CD4-positive, alpha-beta T cell treated with Interleukin-21 for 1 hour (primary cell): ENCODE measurements at regions not wholly inside any gene's neighbourhood (a gene's known extent, or its start where the extent isn't known, plus 50 kb on each side); places are given as distances from the start of the nearest gene placed in this dataset.
A peak's percentile ranks its signal among the peaks of the same experiment; 100 is the strongest.
"Not testable (repeated sequence)": the region's sequence is repeated elsewhere in the genome, so short reads cannot be mapped to it uniquely, and the experiment has no call there.

ENCODE experiments used
- DNase-seq: peaks from one replicate; pipeline ENCODE4 v3.0.0-alpha.2; 2020

GRCh38 chr7:51467384-51468017 lies 150.9 kb upstream of the COBL start:
- peak; percentile 11 for DNase-seq

DNA sequence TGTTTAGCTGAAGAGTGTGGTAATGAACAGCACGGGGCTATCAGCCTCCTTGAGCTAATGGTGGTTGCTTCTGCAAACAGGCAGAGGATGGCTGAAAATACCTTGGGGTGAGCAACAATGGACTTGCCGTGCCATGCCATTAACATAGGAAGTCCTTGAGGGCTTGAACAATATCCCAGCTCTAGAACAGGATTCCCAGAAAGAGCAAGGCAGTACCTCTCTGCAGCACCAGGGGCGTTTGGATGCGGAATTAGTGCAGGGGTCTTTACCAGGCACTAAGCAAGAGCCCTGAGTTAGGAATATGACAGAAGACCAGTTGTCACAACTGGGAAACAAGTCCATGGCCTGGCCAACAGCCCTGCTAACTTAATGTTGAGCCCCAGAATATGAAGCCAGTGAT lies 143.2 kb upstream of the COBL start:
- no peak for DNase-seq

DNA sequence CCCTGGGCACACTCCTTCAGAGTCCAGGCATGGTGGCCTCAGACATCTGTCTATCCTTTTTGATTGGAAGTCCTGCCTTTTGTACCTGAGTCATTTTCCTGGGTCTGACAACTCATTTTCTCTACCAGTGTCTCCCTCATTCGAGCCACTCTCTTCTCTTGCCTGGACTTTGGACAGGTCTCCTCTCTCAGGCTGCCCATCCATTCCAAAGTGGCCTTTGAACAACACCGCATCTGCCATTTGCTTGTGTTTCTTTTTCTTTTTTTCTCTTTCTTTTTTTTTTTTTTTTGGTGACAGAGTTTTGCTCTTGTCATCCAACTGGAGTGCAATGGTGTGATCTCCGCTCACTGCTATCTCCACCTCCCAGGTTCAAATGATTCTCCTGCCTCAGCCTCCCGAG lies 142.1 kb upstream of the COBL start:
- no peak for DNase-seq

- no peak for DNase-seq
These were observed 140.5 kb upstream of the COBL start for GRCh38 chr7:51457079-51457478.

GRCh38 chr7:51456431-51457060 lies 139.9 kb upstream of the COBL start:
- no peak for DNase-seq

DNA sequence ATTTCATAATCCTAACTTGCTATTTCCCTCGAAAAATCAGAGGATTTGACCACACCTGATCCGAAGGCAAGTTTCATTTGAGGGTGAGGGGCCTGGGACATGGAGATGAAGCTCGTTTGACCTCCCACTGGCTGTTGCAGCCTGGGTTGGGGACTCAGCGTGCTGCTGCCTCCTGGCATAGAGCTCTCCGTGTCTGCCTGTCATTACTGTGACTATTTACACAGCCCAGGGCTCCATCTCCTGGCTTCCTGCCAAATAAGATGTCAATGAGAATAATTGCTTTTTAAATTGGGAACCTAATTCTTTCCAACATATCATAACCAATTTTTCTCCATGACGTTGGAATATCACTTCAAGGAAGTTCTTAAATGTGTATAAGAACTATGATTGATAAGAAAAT lies 139.3 kb upstream of the COBL start:
- no peak for DNase-seq

GRCh38 chr7:51455513-51455912 lies 138.9 kb upstream of the COBL start:
- no peak for DNase-seq

DNA sequence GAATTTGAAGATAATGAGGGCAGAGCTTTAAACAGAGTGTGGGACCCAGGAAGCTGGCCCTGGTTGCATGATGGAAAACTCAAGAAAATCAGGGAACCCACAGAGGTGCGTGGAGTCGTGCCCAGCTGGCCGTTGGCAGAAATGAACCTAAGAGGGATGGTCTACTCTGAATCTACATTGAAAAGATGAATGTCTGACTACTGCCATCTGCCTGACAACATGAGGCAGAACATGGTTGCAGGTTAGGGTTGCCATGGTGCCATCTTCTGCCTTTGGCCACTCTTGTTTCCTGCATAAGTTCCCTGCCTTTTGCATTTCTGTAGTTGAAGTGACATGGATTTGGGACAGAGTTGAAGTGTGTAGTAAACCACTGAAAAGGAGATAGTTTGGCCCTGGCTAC lies 138.5 kb upstream of the COBL start:
- DNase-seq = no peak

GRCh38 chr7:51452694-51453093 lies 136.1 kb upstream of the COBL start:
- DNase-seq = no peak

DNA sequence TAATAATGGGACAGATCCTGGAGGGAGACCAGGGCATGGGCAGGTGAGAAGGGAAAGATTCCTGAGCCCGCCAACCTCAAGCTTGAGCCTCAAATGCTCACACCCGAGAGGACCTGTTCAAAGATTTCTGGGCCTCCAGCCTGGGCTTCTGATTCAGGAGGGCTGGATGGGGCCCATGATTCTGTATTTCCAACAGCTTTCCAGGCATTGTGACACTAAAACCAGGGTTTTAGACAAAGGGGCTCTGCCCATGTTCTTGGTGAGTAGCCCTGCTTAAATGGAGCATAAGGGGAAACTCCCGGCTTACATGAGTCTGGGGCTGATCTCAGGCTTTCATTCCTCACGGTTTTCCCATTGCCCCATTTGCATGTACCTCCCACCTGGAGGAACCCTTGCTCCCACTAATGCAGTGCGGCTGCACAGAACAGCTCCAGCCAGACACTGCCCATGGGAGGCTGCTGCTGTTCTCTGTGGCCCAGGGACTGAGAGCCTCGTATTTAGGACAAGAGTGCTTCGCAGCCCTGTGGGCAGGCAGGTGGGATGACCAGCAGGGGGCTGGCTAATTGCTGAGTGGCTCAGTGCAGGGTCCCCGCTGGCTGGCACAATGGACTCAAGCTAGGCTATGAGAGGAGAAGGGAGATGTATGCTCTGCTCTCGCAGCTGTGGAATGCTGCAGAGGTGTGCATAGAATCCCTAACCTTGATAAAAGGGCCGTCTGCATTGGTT lies 135.3 kb upstream of the COBL start:
- DNase-seq = no peak

DNA sequence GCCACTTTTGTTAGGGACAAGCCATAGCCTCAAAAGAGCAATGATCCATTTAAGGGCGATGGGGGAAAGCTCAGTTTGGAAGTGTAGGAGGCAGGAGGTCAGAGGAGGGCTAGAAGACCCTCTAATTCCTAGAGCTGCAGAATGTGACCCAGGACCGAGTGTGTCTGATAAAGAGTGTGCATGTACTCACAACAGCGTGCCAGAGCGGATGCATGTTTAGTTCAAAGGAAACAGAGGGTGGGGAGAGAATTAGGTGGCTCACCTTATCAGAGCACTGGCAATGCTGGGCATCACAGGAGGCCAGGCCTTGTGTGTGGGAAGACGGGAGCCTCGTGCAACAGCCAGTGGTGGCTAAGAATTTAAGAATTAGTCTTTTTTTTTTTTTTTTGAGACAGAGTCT lies 133.9 kb upstream of the COBL start:
- DNase-seq = no peak

DNA sequence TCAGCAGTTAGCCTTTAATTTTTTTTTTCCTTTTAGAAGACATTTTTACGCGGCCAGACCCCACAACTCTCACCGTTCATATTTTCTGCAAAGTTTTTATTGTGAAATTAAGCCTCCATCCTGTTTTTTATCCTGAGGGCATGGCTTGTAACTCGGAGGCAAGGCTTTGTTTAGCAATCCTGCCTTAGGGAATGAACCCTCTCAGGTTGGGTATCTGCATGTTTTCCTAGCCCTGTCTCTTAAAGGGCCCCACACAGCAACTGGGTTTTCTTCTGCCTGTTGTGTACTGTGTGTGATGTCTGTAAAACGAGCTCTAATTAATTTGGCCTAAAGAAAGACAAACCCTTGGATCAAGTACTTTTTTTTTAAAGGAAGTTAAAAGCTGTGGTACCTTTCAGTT lies 130.2 kb upstream of the COBL start:
- DNase-seq = no peak

- DNase-seq = no peak
These were observed 129.7 kb upstream of the COBL start for GRCh38 chr7:51446356-51446755.

- no peak for DNase-seq
These were observed 128.3 kb upstream of the COBL start for GRCh38 chr7:51444936-51445335.

- peak; percentile 39 for DNase-seq
These were observed 114.0 kb upstream of the COBL start for GRCh38 chr7:51430480-51431086.

GRCh38 chr7:51428217-51428887 lies 111.7 kb upstream of the COBL start:
- no peak for DNase-seq

DNA sequence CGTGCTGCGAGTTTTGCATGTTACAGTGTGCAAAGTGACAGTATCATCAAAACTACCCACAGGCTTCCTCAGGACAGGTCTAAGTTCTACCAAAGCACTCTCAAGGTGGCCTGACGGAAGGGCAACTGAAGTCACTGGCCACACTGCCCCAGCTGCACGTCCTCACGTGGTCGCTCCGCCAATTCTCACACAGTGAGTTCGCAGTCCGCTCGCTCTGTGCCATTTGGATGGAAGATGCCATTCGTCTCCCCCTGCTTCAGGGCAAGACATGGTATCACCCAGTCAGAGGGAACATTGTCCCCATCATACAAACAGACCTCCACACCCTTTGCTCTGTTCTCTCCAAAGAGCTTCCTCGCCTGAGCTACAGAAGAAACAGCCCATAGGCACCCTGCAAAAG lies 109.6 kb upstream of the COBL start:
- no peak for DNase-seq

GRCh38 chr7:51409934-51410333 lies 93.3 kb upstream of the COBL start:
- not testable (repeated sequence) for DNase-seq

DNA sequence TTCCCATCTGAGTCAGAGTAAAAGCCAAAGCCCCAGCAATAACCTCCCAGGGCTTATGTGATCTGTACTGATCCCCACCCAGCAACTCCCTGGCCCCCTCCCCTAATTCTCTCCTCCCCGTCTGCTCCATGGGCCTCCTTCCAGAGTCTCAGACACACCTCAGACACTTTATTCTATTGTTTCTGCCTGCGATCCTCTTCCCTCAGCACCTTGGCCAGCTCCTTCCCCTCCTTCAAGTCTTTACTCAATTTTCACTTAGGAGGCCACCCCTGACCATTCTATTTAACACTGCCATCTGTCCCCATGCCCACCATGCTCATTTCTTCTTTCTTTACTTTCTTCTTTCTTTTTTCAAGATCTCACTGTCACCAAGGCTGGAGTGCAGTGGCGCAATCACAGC lies 81.0 kb upstream of the COBL start:
- DNase-seq = not testable (repeated sequence)

- DNase-seq = not testable (repeated sequence)
These were observed 76.4 kb upstream of the COBL start for GRCh38 chr7:51393003-51393402.

GRCh38 chr7:51389952-51390351 lies 73.3 kb upstream of the COBL start:
- not testable (repeated sequence) for DNase-seq

- DNase-seq = not testable (repeated sequence)
These were observed 72.7 kb upstream of the COBL start for GRCh38 chr7:51389216-51389812.

DNA sequence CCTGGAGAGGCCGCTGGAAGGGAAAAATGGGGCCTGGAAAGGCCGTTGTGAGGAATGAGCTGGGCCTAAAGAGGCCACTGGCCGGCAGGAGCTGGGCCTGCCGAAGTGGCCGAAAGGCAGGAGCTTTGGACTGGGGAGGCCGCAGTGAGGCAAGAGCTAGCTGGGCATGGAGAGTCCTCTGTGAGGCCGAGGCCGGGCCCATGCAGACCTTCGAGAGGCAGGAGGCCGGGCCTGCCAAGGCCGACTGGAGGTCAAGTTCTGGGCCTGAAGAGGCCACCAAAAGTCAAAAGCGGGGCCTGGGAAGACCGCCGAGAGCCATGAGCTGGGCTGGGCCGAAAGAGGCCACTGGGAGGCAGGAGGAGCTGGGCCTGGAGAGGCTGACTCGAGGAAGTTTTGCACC lies 71.6 kb upstream of the COBL start:
- DNase-seq = not testable (repeated sequence)
